Activated CD4-positive, alpha-beta memory T cell treated with anti-CD3 and anti-CD28 coated beads for 36 hours (primary cell): ENCODE measurements at regions not wholly inside any gene's neighbourhood (a gene's known extent, or its start where the extent isn't known, plus 50 kb on each side); places are given as distances from the start of the nearest gene placed in this dataset.

Source experiments
- CTCF ChIA-PET: fragments of 350-600 bp; sonication (Branson Sonifier 250); formaldehyde crosslinking; loops from one replicate; lab custom pipeline; 2021; ENCODE audit warnings: antibody characterized with exemption, inconsistent platforms; lab: Charles Lee
- POLR2A ChIA-PET: fragments of 350-600 bp; sonication (Branson Sonifier 250); formaldehyde crosslinking; loops from one replicate; lab custom pipeline; 2021; ENCODE audit warnings: antibody characterized with exemption; lab: Charles Lee
- DNase-seq: peaks from one replicate; pipeline ENCODE4 v3.0.0-alpha.2; 2020
- H3K27ac Mint-ChIP-seq: one replicate; pipeline ENCODE4 v1.8.0; 2021; ENCODE audit warnings: mixed read lengths
- H3K27me3 Mint-ChIP-seq: one replicate; pipeline ENCODE4 v1.8.0; 2021; ENCODE audit warnings: mixed read lengths
- H3K36me3 Mint-ChIP-seq: one replicate; pipeline ENCODE4 v1.8.0; 2021; ENCODE audit warnings: mixed read lengths
- H3K4me1 Mint-ChIP-seq: one replicate; pipeline ENCODE4 v1.8.0; 2021; ENCODE audit warnings: low read depth, mixed read lengths
- H3K4me3 Mint-ChIP-seq: one replicate; pipeline ENCODE4 v1.8.0; 2021; ENCODE audit warnings: mild to moderate bottlenecking, mixed read lengths
- H3K9me3 Mint-ChIP-seq: one replicate; pipeline ENCODE4 v1.8.0; 2021; ENCODE audit warnings: mixed read lengths
- intact Hi-C: fragments of 100-400 bp; cut with micrococcal nuclease; formaldehyde crosslinking; loops from one replicate; pipeline ENCODE4 v1.15.1; 2023

GRCh38 chr1:4146101-4146500 is 246.0 kb upstream of the C1orf174 start:
- H3K27ac Mint-ChIP-seq, result no peak overlapping the region
- no peak overlapping the region for H3K4me3 Mint-ChIP-seq
- peaks cover 10% of the 10 kb centered on the region for H3K27me3 Mint-ChIP-seq
- no peaks in the 10 kb centered on the region for H3K9me3 Mint-ChIP-seq
- intact Hi-C loops, result no loop called here
- ChIA-PET POLR2A (no interaction called here), CTCF (no interaction called here)
- no peaks in the 10 kb centered on the region for H3K4me1 Mint-ChIP-seq
- no peak for DNase-seq
- H3K36me3 Mint-ChIP-seq, result no peaks in the 10 kb centered on the region

- ChIA-PET CTCF (no interaction called here), POLR2A (no interaction called here)
- peaks cover 7% of the 10 kb centered on the region for H3K27me3 Mint-ChIP-seq
- no peaks in the 10 kb centered on the region for H3K9me3 Mint-ChIP-seq
- DNase-seq, result no peak
- H3K4me3 Mint-ChIP-seq, result no peak overlapping the region
- H3K27ac Mint-ChIP-seq, result no peak overlapping the region
- no peaks in the 10 kb centered on the region for H3K4me1 Mint-ChIP-seq
- no peaks in the 10 kb centered on the region for H3K36me3 Mint-ChIP-seq
- intact Hi-C loops, result no loop called here
These were observed 246.5 kb upstream of the C1orf174 start for GRCh38 chr1:4146614-4147013.

GRCh38 chr1:4147509-4147908 is 247.4 kb upstream of the C1orf174 start:
- Mint-ChIP-seq H3K27ac (no peak overlapping the region), H3K9me3 (no peaks in the 10 kb centered on the region)
- CTCF ChIA-PET, result no interaction called here

GRCh38 chr1:4149281-4149680 is 249.2 kb upstream of the C1orf174 start:
- Mint-ChIP-seq H3K36me3 (no peaks in the 10 kb centered on the region), H3K4me3 (no peak overlapping the region), H3K27ac (no peak overlapping the region), H3K9me3 (no peaks in the 10 kb centered on the region), H3K4me1 (no peaks in the 10 kb centered on the region), H3K27me3 (peaks cover 4% of the 10 kb centered on the region)
- ChIA-PET POLR2A (no interaction called here), CTCF (no interaction called here)
- intact Hi-C loops, result no loop called here
- DNase-seq, result no peak

More at GRCh38 chr1:4147509-4147908, 247.4 kb upstream of the C1orf174 start:
- H3K4me1 Mint-ChIP-seq, result no peaks in the 10 kb centered on the region
- H3K4me3 Mint-ChIP-seq, result no peak overlapping the region
- POLR2A ChIA-PET, result no interaction called here
- no peak for DNase-seq
- no peaks in the 10 kb centered on the region for H3K36me3 Mint-ChIP-seq
- intact Hi-C loops, result no loop called here
- peaks cover 6% of the 10 kb centered on the region for H3K27me3 Mint-ChIP-seq

- CTCF ChIA-PET, result no interaction called here
- DNase-seq, result no peak
- Mint-ChIP-seq H3K36me3 (no peaks in the 10 kb centered on the region), H3K27me3 (peaks cover 4% of the 10 kb centered on the region), H3K4me1 (no peaks in the 10 kb centered on the region), H3K4me3 (no peak overlapping the region), H3K9me3 (no peaks in the 10 kb centered on the region), H3K27ac (no peak overlapping the region)
- intact Hi-C loops, result no loop called here
- POLR2A ChIA-PET, result no interaction called here
These were observed 249.8 kb upstream of the C1orf174 start for GRCh38 chr1:4149831-4150230.

GRCh38 chr1:4150262-4150661 is 250.2 kb upstream of the C1orf174 start:
- no peak overlapping the region for H3K4me3 Mint-ChIP-seq
- POLR2A ChIA-PET, result no interaction called here

GRCh38 chr1:4152266-4152665 is 252.2 kb upstream of the C1orf174 start:
- intact Hi-C loops, result no loop called here
- H3K4me3 Mint-ChIP-seq, result no peak overlapping the region
- DNase-seq, result no peak
- no peaks in the 10 kb centered on the region for H3K36me3 Mint-ChIP-seq
- no peaks in the 10 kb centered on the region for H3K4me1 Mint-ChIP-seq
- peaks cover 4% of the 10 kb centered on the region for H3K27me3 Mint-ChIP-seq
- no peak overlapping the region for H3K27ac Mint-ChIP-seq
- CTCF ChIA-PET, result no interaction called here
- POLR2A ChIA-PET, result no interaction called here
- H3K9me3 Mint-ChIP-seq, result no peaks in the 10 kb centered on the region

More at GRCh38 chr1:4150262-4150661, 250.2 kb upstream of the C1orf174 start:
- CTCF ChIA-PET, result no interaction called here
- no peak for DNase-seq
- Mint-ChIP-seq H3K27ac (no peak overlapping the region), H3K4me1 (no peaks in the 10 kb centered on the region), H3K9me3 (no peaks in the 10 kb centered on the region), H3K36me3 (no peaks in the 10 kb centered on the region), H3K27me3 (peaks cover 4% of the 10 kb centered on the region)
- intact Hi-C loops, result no loop called here

- H3K9me3 Mint-ChIP-seq, result no peaks in the 10 kb centered on the region
- no peaks in the 10 kb centered on the region for H3K36me3 Mint-ChIP-seq
- ChIA-PET CTCF (no interaction called here), POLR2A (no interaction called here)
- H3K4me1 Mint-ChIP-seq, result no peaks in the 10 kb centered on the region
- intact Hi-C loops, result no loop called here
- no peak overlapping the region for H3K27ac Mint-ChIP-seq
- no peak overlapping the region for H3K4me3 Mint-ChIP-seq
- H3K27me3 Mint-ChIP-seq, result peaks cover 4% of the 10 kb centered on the region
- no peak for DNase-seq
These were observed 253.5 kb upstream of the C1orf174 start for GRCh38 chr1:4153571-4153970.

GRCh38 chr1:4156241-4156973 is 256.3 kb upstream of the C1orf174 start:
- DNase-seq, result no peak
- Mint-ChIP-seq H3K9me3 (no peaks in the 10 kb centered on the region), H3K4me3 (no peak overlapping the region), H3K4me1 (no peaks in the 10 kb centered on the region), H3K27ac (no peak overlapping the region), H3K36me3 (no peaks in the 10 kb centered on the region), H3K27me3 (peaks cover 4% of the 10 kb centered on the region)
- ChIA-PET CTCF (no interaction called here), POLR2A (no interaction called here)
- intact Hi-C loops, result no loop called here

- DNase-seq, result no peak
- Mint-ChIP-seq H3K27ac (no peak overlapping the region), H3K4me1 (no peaks in the 10 kb centered on the region), H3K4me3 (no peak overlapping the region), H3K27me3 (no peaks in the 10 kb centered on the region), H3K9me3 (no peaks in the 10 kb centered on the region), H3K36me3 (no peaks in the 10 kb centered on the region)
- ChIA-PET CTCF (no interaction called here), POLR2A (no interaction called here)
- intact Hi-C loops, result no loop called here
These were observed 260.1 kb upstream of the C1orf174 start for GRCh38 chr1:4160181-4160580.

GRCh38 chr1:4161366-4162006 is 261.4 kb upstream of the C1orf174 start:
- no peak overlapping the region for H3K27ac Mint-ChIP-seq
- intact Hi-C loops, result no loop called here
- H3K36me3 Mint-ChIP-seq, result no peaks in the 10 kb centered on the region

GRCh38 chr1:4164965-4165364 is 264.9 kb upstream of the C1orf174 start:
- ChIA-PET POLR2A (no interaction called here), CTCF (no interaction called here)
- Mint-ChIP-seq H3K4me3 (no peak overlapping the region), H3K4me1 (no peaks in the 10 kb centered on the region), H3K27ac (no peak overlapping the region), H3K9me3 (no peaks in the 10 kb centered on the region), H3K36me3 (no peaks in the 10 kb centered on the region), H3K27me3 (peaks cover 7% of the 10 kb centered on the region)
- DNase-seq, result no peak
- intact Hi-C loops, result no loop called here

More at GRCh38 chr1:4161366-4162006, 261.4 kb upstream of the C1orf174 start:
- no peaks in the 10 kb centered on the region for H3K4me1 Mint-ChIP-seq
- H3K4me3 Mint-ChIP-seq, result no peak overlapping the region
- DNase-seq, result no peak
- peaks cover 7% of the 10 kb centered on the region for H3K27me3 Mint-ChIP-seq
- POLR2A ChIA-PET, result no interaction called here
- CTCF ChIA-PET, result no interaction called here
- no peaks in the 10 kb centered on the region for H3K9me3 Mint-ChIP-seq
